Adipocyte (in vitro differentiated cells): ENCODE measurements at regions not wholly inside any gene's neighbourhood (a gene's known extent, or its start where the extent isn't known, plus 50 kb on each side); places are given as distances from the start of the nearest gene placed in this dataset.

Experiments
- DNase-seq: peaks from one replicate; pipeline ENCODE4 v3.0.0-alpha.2; 2015; ENCODE audit warnings: low read depth
- H3K27me3 ChIP-seq: replicated peaks from 2 replicates; pipeline ENCODE4 v1.7.0; 2013; ENCODE audit warnings: mild to moderate bottlenecking, low read length, moderate library complexity; ENCODE audit not compliant: control insufficient read depth, insufficient read depth
- H3K36me3 ChIP-seq: 2 replicates; pipeline ENCODE4 v1.7.0; 2013; ENCODE audit warnings: low read length, mild to moderate bottlenecking, moderate library complexity; ENCODE audit not compliant: control insufficient read depth, insufficient read depth, severe bottlenecking
- H3K4me1 ChIP-seq: 2 replicates; pipeline ENCODE4 v1.7.0; 2013; ENCODE audit warnings: mild to moderate bottlenecking, low read length, moderate library complexity; ENCODE audit not compliant: control insufficient read depth, insufficient read depth
- H3K4me3 ChIP-seq: 2 replicates; pipeline ENCODE4 v1.7.0; 2013; ENCODE audit warnings: mild to moderate bottlenecking, low read length, moderate library complexity
- H3K9ac ChIP-seq: 2 replicates; pipeline ENCODE4 v1.7.0; 2013; ENCODE audit warnings: mild to moderate bottlenecking, low read length, moderate library complexity
- H3K9me3 ChIP-seq: 2 replicates; pipeline ENCODE4 v1.7.0; 2013; ENCODE audit warnings: mild to moderate bottlenecking, low read length, moderate library complexity; ENCODE audit not compliant: control insufficient read depth

DNA sequence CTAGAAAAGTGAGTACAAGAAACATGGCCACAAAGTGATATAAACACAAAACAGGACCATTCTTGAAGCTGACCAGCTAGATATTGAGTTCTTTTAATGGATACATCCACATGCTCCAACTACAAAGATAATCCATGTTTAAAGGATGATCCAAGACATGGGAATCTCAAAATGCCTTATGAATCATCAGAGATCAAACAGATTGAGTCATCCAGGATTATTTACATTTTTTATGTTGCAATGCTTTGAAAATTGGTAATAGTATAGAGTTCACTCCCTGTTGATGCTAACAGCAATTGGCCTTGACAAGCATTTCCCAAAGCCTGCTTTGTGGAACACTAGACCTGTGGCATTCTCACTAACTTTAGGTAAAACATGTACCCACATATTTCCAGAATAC is 293.0 kb upstream of the TBX3 start:
- Histone ChIP-seq H3K4me3 (no peak overlapping the region), H3K4me1 (peaks cover 4% of the 10 kb centered on the region), H3K9ac (no peak overlapping the region), H3K27me3 (no peaks in the 10 kb centered on the region), H3K36me3 (no peaks in the 10 kb centered on the region), H3K9me3 (no peaks in the 10 kb centered on the region)
- DNase-seq, result peak; percentile 55

DNA sequence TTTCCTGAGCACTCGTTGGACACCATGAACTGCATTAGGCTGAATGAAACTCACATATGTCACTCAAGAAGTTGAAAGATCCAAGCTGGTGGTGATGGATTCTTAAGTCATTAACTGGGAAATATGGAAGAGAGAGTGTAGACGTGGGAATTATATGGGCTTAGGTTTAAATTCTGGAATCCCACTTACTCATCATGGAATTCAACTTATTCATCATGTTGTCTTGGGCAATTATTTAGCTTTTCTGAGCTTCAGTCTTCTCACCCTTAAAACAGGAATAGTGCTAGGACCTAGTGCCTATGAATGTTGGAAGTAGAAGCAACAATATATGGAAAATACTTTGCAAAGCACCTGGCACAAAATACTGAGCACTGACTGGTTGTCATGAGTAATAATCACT is 292.4 kb upstream of the TBX3 start:
- Histone ChIP-seq H3K9ac (no peak overlapping the region), H3K36me3 (no peaks in the 10 kb centered on the region), H3K27me3 (no peaks in the 10 kb centered on the region), H3K4me3 (no peak overlapping the region), H3K9me3 (no peaks in the 10 kb centered on the region), H3K4me1 (peaks cover 4% of the 10 kb centered on the region)
- DNase-seq, result no peak

DNA sequence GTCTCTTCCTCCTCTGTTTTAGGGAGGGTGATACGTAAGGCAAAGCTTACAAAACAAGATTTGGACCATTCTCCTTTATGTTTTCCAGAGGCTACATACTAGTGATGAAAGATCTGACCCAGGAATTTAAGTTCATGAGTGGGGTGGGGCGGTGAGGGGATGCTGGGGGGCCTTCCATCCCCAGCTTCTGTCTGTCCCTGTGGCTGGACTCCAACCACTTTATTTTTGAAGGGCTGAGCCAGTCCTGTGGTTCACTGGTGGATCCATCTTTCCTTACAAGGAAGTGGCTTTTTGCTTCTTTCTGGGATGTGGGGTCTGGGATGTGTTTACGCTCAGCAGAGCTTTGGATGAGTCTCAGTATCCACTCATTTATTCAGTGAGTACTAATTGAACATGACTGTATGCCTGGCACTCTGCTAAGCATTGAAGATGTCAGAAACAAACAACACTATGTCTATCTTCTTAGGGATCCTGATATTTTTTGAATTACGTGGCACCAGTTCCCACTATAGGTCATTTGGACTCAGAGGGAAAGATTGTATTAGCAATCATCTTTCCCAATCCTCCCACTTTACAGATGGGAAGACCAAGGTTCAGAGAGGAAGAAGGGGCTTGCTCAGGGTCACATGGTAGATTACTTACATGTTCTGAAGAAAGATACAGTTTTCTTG is 291.8 kb upstream of the TBX3 start:
- Histone ChIP-seq H3K36me3 (no peaks in the 10 kb centered on the region), H3K4me3 (no peak overlapping the region), H3K4me1 (no peaks in the 10 kb centered on the region), H3K27me3 (no peaks in the 10 kb centered on the region), H3K9ac (no peak overlapping the region), H3K9me3 (no peaks in the 10 kb centered on the region)
- no peak for DNase-seq

GRCh38 chr12:114974826-114975639 is 291.1 kb upstream of the TBX3 start:
- no peaks in the 10 kb centered on the region for H3K9me3 ChIP-seq

DNA sequence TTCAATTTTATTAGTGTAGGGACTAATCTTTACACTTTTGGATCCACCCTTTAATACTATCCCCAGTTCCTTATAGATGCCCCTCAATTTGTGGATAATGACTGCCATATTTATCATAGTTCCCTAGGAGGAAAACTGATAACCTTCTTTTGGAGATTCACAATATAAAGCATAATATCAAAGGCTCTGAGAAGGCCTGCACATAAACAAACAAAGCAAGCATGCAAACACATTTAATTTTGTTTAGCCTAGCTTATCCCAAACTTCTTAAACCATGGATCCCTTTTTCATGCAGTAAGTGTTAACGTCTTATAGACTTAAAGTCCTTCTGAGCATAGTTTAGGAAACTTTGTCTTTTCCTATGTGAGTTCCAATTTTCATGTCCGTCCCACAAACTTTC is 290.4 kb upstream of the TBX3 start:
- Histone ChIP-seq H3K4me3 (no peak overlapping the region), H3K9ac (no peak overlapping the region), H3K4me1 (no peaks in the 10 kb centered on the region), H3K36me3 (no peaks in the 10 kb centered on the region), H3K9me3 (no peaks in the 10 kb centered on the region), H3K27me3 (no peaks in the 10 kb centered on the region)
- DNase-seq, result no peak

More at GRCh38 chr12:114974826-114975639, 291.1 kb upstream of the TBX3 start:
- no peaks in the 10 kb centered on the region for H3K4me1 ChIP-seq
- DNase-seq, result no peak
- H3K36me3 ChIP-seq, result no peaks in the 10 kb centered on the region
- no peak overlapping the region for H3K4me3 ChIP-seq
- no peaks in the 10 kb centered on the region for H3K27me3 ChIP-seq
- no peak overlapping the region for H3K9ac ChIP-seq

GRCh38 chr12:114968727-114969126 is 284.8 kb upstream of the TBX3 start:
- Histone ChIP-seq H3K4me3 (no peak overlapping the region), H3K36me3 (no peaks in the 10 kb centered on the region)

GRCh38 chr12:114967151-114967550 is 283.2 kb upstream of the TBX3 start:
- H3K4me3 ChIP-seq, result no peak overlapping the region
- no peaks in the 10 kb centered on the region for H3K27me3 ChIP-seq
- no peaks in the 10 kb centered on the region for H3K4me1 ChIP-seq
- DNase-seq, result no peak
- peaks cover 9% of the 10 kb centered on the region for H3K9me3 ChIP-seq
- H3K9ac ChIP-seq, result no peak overlapping the region
- H3K36me3 ChIP-seq, result no peaks in the 10 kb centered on the region

More at GRCh38 chr12:114968727-114969126, 284.8 kb upstream of the TBX3 start:
- Histone ChIP-seq H3K9me3 (peaks cover 2% of the 10 kb centered on the region), H3K9ac (no peak overlapping the region), H3K27me3 (no peaks in the 10 kb centered on the region), H3K4me1 (no peaks in the 10 kb centered on the region)
- no peak for DNase-seq

GRCh38 chr12:114964841-114965240 is 280.9 kb upstream of the TBX3 start:
- DNase-seq, result no peak
- Histone ChIP-seq H3K9ac (no peak overlapping the region), H3K4me3 (no peak overlapping the region), H3K9me3 (peaks cover 9% of the 10 kb centered on the region), H3K36me3 (no peaks in the 10 kb centered on the region), H3K27me3 (no peaks in the 10 kb centered on the region), H3K4me1 (peaks cover 5% of the 10 kb centered on the region)

DNA sequence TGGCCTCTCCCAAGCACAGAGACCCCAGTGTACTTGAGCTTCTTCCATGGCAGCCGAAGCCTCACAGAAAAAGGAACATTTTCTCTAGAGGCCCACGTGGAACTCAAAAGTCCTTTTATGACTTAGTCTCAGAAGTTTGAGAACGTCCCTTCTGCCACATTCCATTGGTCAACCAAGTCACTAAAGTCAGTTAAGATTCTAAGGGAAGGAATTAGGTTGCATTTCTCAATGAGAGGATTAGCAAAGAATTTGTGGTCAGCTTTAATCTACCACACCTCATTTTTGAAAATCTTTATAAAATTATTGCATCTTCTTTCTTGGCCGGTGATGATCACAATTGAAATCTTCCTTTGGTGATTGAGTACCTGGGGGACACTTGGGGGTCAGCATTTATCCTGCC is 279.9 kb upstream of the TBX3 start:
- H3K9me3 ChIP-seq, result peaks cover 9% of the 10 kb centered on the region
- H3K4me3 ChIP-seq, result no peak overlapping the region
- H3K27me3 ChIP-seq, result no peaks in the 10 kb centered on the region
- no peak for DNase-seq
- no peak overlapping the region for H3K9ac ChIP-seq
- no peaks in the 10 kb centered on the region for H3K36me3 ChIP-seq
- H3K4me1 ChIP-seq, result peaks cover 8% of the 10 kb centered on the region

GRCh38 chr12:114961491-114961890 is 277.5 kb upstream of the TBX3 start:
- DNase-seq, result no peak
- Histone ChIP-seq H3K9ac (no peak overlapping the region), H3K4me1 (peaks cover 8% of the 10 kb centered on the region), H3K4me3 (no peak overlapping the region), H3K9me3 (peaks cover 9% of the 10 kb centered on the region), H3K36me3 (no peaks in the 10 kb centered on the region), H3K27me3 (no peaks in the 10 kb centered on the region)

GRCh38 chr12:114958538-114958937 is 274.6 kb upstream of the TBX3 start:
- H3K4me3 ChIP-seq, result no peak overlapping the region
- no peak overlapping the region for H3K9ac ChIP-seq
- no peaks in the 10 kb centered on the region for H3K27me3 ChIP-seq
- no peaks in the 10 kb centered on the region for H3K36me3 ChIP-seq
- peaks cover 5% of the 10 kb centered on the region for H3K9me3 ChIP-seq
- no peak for DNase-seq
- peaks cover 8% of the 10 kb centered on the region for H3K4me1 ChIP-seq
